Smooth muscle cell (in vitro differentiated cells): ENCODE measurements at regions not wholly inside any gene's neighbourhood (a gene's known extent, or its start where the extent isn't known, plus 50 kb on each side); places are given as distances from the start of the nearest gene placed in this dataset.
A peak's percentile ranks its signal among the peaks of the same experiment; 100 is the strongest.

Source experiments
- DNase-seq: peaks from one replicate; lab custom pipeline; 2025; ENCODE audit not compliant: unreplicated experiment; lab: John Stamatoyannopoulos, UW
- H2AFZ ChIP-seq: fragments of 200-600 bp; sonication (generic); 2 replicates; pipeline ENCODE4 v1.6.0; 2016; ENCODE audit warnings: antibody characterized with exemption, low read depth, mild to moderate bottlenecking
- H3F3A ChIP-seq: fragments of 200-600 bp; sonication (generic); 2 replicates; pipeline ENCODE4 v1.6.0; 2017; ENCODE audit warnings: antibody characterized with exemption, low read depth
- H3K27ac ChIP-seq: fragments of 200-600 bp; sonication (generic); 2 replicates; pipeline ENCODE4 v1.5.1; 2016; ENCODE audit warnings: low read depth, mild to moderate bottlenecking
- H3K27me3 ChIP-seq: fragments of 200-600 bp; sonication (generic); 2 replicates; pipeline ENCODE4 v1.6.1; 2016; ENCODE audit warnings: low read depth, mild to moderate bottlenecking
- H3K36me3 ChIP-seq: fragments of 200-600 bp; sonication (generic); 2 replicates; pipeline ENCODE4 v1.5.1; 2016; ENCODE audit warnings: low read depth
- H3K4me1 ChIP-seq: fragments of 200-600 bp; sonication (generic); 2 replicates; pipeline ENCODE4 v1.5.1; 2016; ENCODE audit warnings: low read depth
- H3K4me2 ChIP-seq: fragments of 200-600 bp; sonication (generic); 2 replicates; pipeline ENCODE4 v1.6.0; 2016; ENCODE audit warnings: mild to moderate bottlenecking
- H3K4me3 ChIP-seq: fragments of 200-600 bp; sonication (generic); 2 replicates; pipeline ENCODE4 v1.5.1; 2016; ENCODE audit warnings: mild to moderate bottlenecking
- H3K79me2 ChIP-seq: fragments of 200-600 bp; sonication (generic); 2 replicates; pipeline ENCODE4 v1.6.0; 2016; ENCODE audit warnings: low read depth, mild to moderate bottlenecking
- H3K9ac ChIP-seq: fragments of 200-600 bp; sonication (generic); 2 replicates; pipeline ENCODE4 v1.6.0; 2016; ENCODE audit warnings: low read depth
- H3K9me3 ChIP-seq: fragments of 200-600 bp; sonication (generic); replicated peaks from 2 replicates; pipeline ENCODE4 v1.5.1; 2016; ENCODE audit warnings: low read depth
- H4K20me1 ChIP-seq: fragments of 200-600 bp; sonication (generic); 2 replicates; pipeline ENCODE4 v1.6.0; 2016; ENCODE audit warnings: low read depth
- CTCF ChIP-seq: fragments of 200-600 bp; sonication (generic); IDR thresholded peaks from 2 replicates; pipeline ENCODE4 v1.5.1; 2017; ENCODE audit warnings: borderline replicate concordance, mild to moderate bottlenecking, antibody characterized with exemption; ENCODE audit not compliant: insufficient read depth, poor library complexity, severe bottlenecking
- WGBS: methylation state at CpG from one replicate; pipeline ENCODE4 v1.1.7; 2016; ENCODE audit warnings: low lambda C conversion rate; 5-methylcytosine and 5-hydroxymethylcytosine counted together

DNA sequence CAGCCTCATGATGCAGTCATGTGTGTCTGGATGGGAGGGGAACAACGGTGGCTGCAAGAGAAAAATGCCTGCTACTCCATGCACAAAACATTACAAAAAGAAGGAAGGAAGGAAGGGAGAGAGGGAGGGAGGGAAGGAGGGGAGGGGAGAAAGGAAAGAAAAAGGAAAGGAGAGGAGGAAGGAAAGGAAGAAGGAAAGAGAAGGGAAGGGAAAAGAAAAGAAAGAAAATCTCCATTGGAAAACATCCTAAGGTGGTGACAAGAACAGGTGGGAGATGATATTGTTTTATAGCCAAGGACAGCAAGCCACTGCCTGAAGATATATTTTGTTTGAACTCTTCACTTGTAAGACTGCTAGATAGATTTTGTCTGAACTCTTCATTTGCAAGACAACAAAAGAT, 171.8 kb upstream of the EGLN3 start:
- Histone ChIP-seq H3K4me3 (no peak overlapping the region), H3K9me3 (no peaks in the 10 kb centered on the region), H3K27ac (no peak overlapping the region)

GRCh38 chr14:34122081-34122480, 171.2 kb upstream of the EGLN3 start:
- no peaks in the 10 kb centered on the region for H3F3A ChIP-seq
- peak overlapping the region; percentile 6 for H2AFZ ChIP-seq
- H4K20me1 ChIP-seq: no peaks in the 10 kb centered on the region
- H3K27ac ChIP-seq: no peak overlapping the region
- DNase-seq: no peak
- no peaks in the 10 kb centered on the region for H3K4me1 ChIP-seq
- H3K27me3 ChIP-seq: no peaks in the 10 kb centered on the region
- peak overlapping the region; percentile 5 for H3K4me2 ChIP-seq
- H3K79me2 ChIP-seq: no peaks in the 10 kb centered on the region
- H3K9ac ChIP-seq: no peak overlapping the region
- no peaks in the 10 kb centered on the region for H3K36me3 ChIP-seq
- no peak overlapping the region for H3K4me3 ChIP-seq
- TF ChIP-seq CTCF: no peak
- 43% methylated on average over 3 of the region's 3 CpGs for WGBS
- no peaks in the 10 kb centered on the region for H3K9me3 ChIP-seq

More for the DNA sequence above, 171.8 kb upstream of the EGLN3 start:
- H4K20me1 ChIP-seq: no peaks in the 10 kb centered on the region
- H3K4me1 ChIP-seq: no peaks in the 10 kb centered on the region
- H3K4me2 ChIP-seq: peak overlapping the region; percentile 5
- H3K27me3 ChIP-seq: no peaks in the 10 kb centered on the region
- WGBS: 45% methylated on average over 1 of the region's 1 CpG
- H3K9ac ChIP-seq: no peak overlapping the region
- H3F3A ChIP-seq: no peaks in the 10 kb centered on the region
- H3K36me3 ChIP-seq: no peaks in the 10 kb centered on the region
- DNase-seq: no peak
- H2AFZ ChIP-seq: peak overlapping the region; percentile 6
- no peak for TF ChIP-seq CTCF
- no peaks in the 10 kb centered on the region for H3K79me2 ChIP-seq

DNA sequence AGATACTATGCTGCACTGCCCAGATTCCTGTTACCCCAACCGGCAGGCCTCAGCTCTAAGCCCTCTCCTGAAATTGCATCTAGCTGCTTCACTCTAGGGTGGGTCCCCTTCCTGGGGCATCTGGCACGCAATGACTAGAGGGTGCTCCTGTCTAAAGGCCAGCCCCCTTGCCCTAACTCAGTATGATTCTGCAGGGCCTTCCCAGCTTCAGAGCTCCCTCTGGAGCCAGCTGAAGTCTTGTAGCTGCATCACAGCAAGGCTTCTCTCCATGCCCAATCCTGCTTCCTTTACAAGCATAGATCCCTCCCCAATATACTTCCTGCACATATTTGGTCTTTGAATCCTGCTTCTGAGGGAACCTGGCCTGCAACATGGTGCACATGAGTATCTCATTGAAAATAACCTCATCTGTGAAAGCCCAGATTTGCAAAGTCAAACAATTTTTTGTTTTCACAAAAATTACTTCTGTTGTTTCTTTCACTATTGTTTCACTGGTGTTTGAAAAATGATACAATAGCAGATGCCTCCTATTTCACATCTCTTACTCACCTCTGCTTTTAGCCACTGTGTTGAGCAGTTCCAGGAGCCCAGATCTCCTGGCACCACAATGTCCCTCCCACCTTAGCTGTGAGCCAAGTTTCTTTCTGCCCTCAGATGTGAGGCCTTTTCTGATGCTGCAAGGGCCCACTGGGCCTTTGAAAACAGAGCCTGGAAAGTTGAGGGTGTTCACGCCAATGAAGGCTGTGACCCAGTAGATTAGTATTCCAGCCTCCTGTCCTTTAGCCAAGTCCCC, 169.5 kb upstream of the EGLN3 start:
- Histone ChIP-seq H3K9ac (no peak overlapping the region), H3K4me1 (no peaks in the 10 kb centered on the region), H3K4me2 (no peak overlapping the region), H3F3A (no peaks in the 10 kb centered on the region), H3K4me3 (no peak overlapping the region), H3K27ac (no peak overlapping the region), H3K36me3 (no peaks in the 10 kb centered on the region), H3K79me2 (no peaks in the 10 kb centered on the region), H3K9me3 (no peaks in the 10 kb centered on the region), H2AFZ (no peak overlapping the region), H3K27me3 (no peaks in the 10 kb centered on the region), H4K20me1 (no peaks in the 10 kb centered on the region)
- DNase-seq: no peak
- WGBS: 85% methylated on average over 3 of the region's 3 CpGs
- TF ChIP-seq CTCF: no peak

DNA sequence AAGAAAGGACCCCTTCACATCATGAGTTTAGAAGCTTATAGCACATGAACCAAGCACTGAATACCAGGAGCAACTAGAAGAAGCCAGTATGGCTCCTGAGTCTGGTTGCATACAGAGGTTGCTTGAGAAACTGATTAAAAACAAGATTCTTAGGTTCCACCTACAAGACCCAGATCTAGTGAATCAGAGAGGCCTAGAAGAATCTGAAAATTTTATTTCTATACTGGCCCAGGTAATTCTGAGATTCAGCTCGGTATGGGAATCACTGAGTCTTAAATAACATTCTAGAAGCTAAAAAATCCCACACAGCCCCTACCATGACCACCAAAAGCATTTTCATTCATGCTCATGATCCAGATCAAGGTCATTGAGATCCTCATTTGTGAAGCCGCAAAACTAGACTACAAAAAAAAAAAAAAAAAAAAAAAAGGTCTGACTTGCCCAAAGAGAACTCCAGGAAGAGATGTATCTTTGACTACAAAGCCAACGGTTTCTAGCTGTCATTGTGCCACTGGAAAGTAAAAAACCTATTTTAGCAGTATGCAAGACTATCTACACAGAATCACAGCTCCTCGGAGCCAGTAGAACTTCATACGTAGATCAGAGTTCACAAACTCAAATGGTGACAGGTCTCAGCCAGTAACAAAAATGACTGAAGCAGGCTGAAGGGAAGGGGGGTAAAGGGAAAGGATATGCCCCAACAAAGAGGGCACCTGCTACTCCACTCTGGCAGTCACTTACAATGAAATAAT, 168.4 kb upstream of the EGLN3 start:
- H3K4me1 ChIP-seq: no peaks in the 10 kb centered on the region
- H3K27me3 ChIP-seq: no peaks in the 10 kb centered on the region
- H3F3A ChIP-seq: no peaks in the 10 kb centered on the region
- H2AFZ ChIP-seq: no peak overlapping the region
- no peak for DNase-seq
- no peaks in the 10 kb centered on the region for H4K20me1 ChIP-seq
- no peaks in the 10 kb centered on the region for H3K79me2 ChIP-seq
- no peaks in the 10 kb centered on the region for H3K9me3 ChIP-seq
- 89% methylated on average over 5 of the region's 5 CpGs for WGBS
- no peak overlapping the region for H3K9ac ChIP-seq
- no peak for TF ChIP-seq CTCF
- H3K4me2 ChIP-seq: no peak overlapping the region
- H3K27ac ChIP-seq: no peak overlapping the region
- no peaks in the 10 kb centered on the region for H3K36me3 ChIP-seq
- no peak overlapping the region for H3K4me3 ChIP-seq
